HG03439 (cell line): ENCODE measurements at regions not wholly inside any gene's neighbourhood (a gene's known extent, or its start where the extent isn't known, plus 50 kb on each side); places are given as distances from the start of the nearest gene placed in this dataset.
"Not testable (repeated sequence)": the region's sequence is repeated elsewhere in the genome, so short reads cannot be mapped to it uniquely, and the experiment has no call there.

Source experiments
- ATAC-seq: cut with Tn5 transposase; IDR thresholded peaks from one replicate; pipeline ENCODE4 v1.9.1; 2021; ENCODE audit warnings: mild to moderate bottlenecking, moderate library complexity; ENCODE audit not compliant: unreplicated experiment

- no peak for ATAC-seq
Observed at GRCh38 chr12:105622846-105623736, 292.6 kb downstream of the C12orf75 start.

GRCh38 chr12:105626653-105627052, 296.2 kb downstream of the C12orf75 start:
- no peak for ATAC-seq

GRCh38 chr12:105637470-105637869, 307.0 kb downstream of the C12orf75 start:
- no peak for ATAC-seq

DNA sequence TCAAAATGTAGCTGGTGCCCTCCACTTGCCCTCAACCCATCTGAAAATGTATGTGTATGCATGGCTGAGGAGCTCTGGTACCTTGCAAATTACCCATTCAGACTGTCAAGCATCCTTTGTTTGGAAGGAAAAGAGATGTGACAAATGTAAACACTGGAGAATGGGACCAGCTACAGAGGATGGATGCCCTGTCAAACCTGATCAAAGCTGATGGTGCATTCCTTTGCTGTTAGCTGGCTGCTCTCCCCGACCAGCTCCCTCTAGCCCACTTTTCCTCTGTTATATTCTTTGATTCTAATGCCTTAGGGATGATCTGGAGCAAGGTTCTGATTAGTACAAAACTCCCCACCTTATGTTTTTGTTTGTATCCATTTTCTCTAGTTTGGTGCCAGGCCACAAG, 310.3 kb downstream of the C12orf75 start:
- ATAC-seq: no peak

DNA sequence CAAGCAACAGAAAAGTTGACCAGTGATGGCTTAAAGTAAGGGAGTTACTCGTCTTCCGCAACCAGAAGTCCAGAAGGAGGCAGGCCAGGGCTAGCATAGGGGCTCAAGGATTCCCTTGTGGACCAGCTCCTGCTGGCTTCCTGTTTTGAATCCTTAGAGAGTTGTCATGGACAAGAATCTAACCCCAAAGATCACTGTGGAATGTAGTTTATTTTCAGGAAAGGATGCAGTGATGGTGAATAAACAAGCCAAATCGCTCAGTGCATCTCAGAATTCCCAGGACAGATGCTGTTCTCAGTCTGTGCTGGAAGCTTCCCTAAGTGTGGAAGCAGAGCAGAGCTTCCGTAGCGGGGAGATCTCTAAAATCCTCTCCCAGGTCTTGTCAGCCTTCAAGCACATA, 311.3 kb downstream of the C12orf75 start:
- ATAC-seq: no peak

DNA sequence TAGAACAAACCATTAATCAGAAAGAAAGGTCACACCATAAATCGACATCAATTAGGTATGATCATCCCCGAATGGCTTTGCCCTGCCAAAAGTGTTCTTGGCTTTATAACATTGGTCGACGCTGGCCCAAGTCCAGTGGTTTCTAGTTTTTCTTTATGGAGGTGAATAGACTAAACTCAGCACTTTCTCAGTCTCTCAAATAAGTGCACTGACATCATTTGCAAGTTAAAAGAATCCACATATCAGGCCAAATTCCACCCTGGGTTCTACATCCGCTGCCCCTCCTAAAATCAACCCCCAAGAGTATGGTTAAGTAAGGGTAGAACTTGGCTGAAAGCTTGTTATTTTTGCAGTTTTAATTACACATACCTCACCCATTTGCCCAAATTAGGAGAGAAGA, 314.3 kb downstream of the C12orf75 start:
- no peak for ATAC-seq

DNA sequence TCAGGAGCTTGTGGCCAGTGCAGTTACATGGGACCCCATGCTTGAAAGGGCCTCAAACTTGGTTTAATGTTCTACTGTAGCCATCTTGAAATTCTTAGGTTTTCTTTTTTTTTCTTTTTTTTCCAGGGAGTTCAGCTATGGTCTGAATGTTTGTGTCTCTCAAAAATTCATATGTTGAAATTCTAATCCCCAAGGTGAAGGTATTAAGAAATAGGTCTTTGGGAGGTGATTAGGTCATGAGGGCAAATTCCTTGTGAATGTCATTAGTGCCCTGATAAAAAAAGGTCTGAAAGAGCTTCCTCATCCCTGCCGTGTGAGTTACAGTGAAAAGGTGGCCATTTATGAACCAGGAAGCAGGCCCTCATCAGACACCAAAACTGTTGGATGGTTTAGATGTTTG, 324.1 kb downstream of the C12orf75 start:
- ATAC-seq: no peak

- no peak for ATAC-seq
Observed at GRCh38 chr12:105658389-105658788, 327.9 kb downstream of the C12orf75 start.

GRCh38 chr12:105659355-105660075, 329.0 kb downstream of the C12orf75 start:
- ATAC-seq: no peak

GRCh38 chr12:105664765-105665164, 334.3 kb downstream of the C12orf75 start:
- not testable (repeated sequence) for ATAC-seq

GRCh38 chr12:105665366-105665765, 334.9 kb downstream of the C12orf75 start:
- no peak for ATAC-seq

DNA sequence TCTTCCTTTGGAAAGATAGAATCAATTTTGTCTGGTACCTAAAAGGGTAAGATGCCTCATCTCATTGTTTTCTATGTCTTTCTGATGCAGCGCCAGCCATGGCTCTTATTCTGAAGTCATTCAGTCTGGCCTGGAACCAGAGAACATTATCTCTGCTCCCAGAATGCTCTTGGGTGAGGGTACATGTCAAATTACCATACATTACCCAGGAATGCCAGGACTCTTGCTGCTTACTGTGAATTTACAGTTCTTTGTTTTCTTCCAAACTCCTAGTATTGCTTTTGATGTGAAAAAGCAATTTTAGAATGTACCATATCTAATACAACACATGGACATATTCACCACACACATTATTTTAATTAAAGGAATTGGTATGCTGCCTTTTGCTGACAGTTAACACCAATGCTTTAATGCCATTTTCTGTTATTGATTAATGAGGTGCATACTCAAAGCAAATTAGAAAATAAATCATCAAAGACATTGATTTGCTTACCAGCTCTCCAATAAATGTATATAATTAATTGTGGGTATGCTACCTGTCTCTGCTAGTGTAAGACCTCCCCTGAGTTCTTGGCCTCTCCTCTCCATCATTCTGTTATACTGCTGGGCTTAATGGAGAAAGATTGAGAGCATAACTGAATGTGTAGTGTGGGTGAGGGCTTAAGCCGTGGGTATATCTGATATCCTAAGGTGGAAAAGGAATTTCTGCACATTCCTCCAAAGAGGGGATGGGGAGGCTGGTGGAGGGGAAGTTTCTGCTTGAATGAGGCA, 337.7 kb downstream of the C12orf75 start:
- ATAC-seq: no peak

DNA sequence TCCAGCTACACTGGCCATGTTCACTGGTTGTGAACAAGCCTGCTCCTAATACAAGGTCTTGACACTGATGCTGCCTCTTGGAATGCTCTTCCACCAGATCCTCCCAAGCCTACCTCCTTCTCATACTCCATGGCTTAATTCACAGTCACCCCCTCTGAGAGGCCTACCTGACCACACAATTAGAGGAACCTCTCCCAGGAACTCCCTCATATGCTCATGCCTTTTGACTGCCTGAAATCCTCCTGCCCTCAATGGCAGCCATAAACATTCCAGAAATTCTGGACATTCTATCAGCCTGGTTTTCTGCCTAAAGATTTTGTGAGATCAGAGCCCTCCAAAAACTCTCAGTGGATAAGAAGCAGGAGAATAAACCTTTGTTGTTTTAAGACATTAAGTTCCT, 340.2 kb downstream of the C12orf75 start:
- no peak for ATAC-seq

GRCh38 chr12:105671720-105672119, 341.2 kb downstream of the C12orf75 start:
- no peak for ATAC-seq

- ATAC-seq: no peak
Observed at GRCh38 chr12:105672121-105672975, 341.9 kb downstream of the C12orf75 start.

- no peak for ATAC-seq
Observed at GRCh38 chr12:105674871-105675699, 344.6 kb downstream of the C12orf75 start.

DNA sequence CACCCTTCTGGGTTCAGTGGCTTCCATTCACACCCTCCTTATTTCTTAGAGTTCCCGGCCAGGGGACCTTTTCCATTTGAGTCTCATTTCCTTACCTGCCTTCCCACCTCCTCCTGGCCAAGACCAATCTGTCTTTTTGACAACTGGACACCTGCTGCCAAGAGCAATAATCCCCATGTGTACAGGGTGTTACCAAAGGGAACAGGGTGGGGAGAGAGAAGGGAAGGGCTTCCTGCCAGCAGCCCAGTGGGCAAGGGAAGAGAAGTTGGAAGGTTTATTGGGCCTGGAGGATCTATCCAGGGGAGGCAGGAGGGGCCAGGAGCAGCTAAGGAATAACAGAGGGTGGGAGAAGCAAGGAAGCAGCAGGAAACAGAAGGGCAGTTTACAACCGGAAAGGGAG, 346.2 kb downstream of the C12orf75 start:
- ATAC-seq: no peak

- no peak for ATAC-seq
Observed at GRCh38 chr12:105677672-105678071, 347.2 kb downstream of the C12orf75 start.

DNA sequence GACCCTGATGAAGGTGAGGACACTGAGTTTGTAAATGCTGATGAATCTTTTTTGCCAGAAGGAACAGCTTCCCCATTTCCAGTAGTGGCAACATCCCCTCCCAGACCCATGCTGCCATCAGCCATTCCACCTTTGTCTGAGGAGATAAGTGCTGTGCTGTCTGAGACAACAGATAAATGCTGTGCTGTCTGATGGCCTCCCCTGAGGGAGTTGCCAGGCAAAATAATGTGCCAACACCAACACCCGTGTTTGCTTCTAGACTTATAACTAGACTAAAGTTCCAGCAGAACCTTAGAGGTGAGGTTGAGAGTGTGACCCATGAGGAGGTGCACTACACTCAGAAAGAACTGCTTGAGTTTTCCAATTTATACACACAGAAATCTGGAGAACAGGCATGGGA, 349.5 kb downstream of the C12orf75 start:
- no peak for ATAC-seq

DNA sequence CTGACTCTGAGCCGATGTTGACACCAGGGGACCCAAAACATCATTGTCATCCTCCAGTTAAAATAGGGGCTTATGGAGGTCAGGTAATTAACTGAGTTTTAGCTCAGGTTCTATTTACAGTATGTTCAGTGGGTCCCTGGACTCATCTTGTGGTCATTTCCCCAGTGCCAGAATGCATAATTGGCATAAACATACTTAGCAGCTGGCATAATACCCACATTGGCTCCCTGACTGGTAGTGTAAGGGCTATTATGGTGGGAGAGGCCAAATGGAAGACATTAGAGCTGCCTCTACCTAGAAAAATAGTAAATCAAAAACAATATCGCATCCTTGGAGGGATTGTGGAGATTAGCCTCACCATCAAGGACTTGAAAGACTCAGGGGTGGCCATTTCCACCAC, 350.9 kb downstream of the C12orf75 start:
- ATAC-seq: no peak
